Cardiac fibroblast (primary cell): ENCODE measurements at regions not wholly inside any gene's neighbourhood (a gene's known extent, or its start where the extent isn't known, plus 50 kb on each side); places are given as distances from the start of the nearest gene placed in this dataset.
"Not testable (repeated sequence)": the region's sequence is repeated elsewhere in the genome, so short reads cannot be mapped to it uniquely, and the experiment has no call there.

ENCODE experiments used
- DNase-seq, 2 donors: peaks; one replicate each; pipeline versions ENCODE4 v3.0.0 to v3.0.0-alpha.2; 2010; ENCODE audit warnings: low read depth in 2 of 2
- H3K4me3 ChIP-seq, 2 donors: replicated peaks in 1 of 2; 1 replicate in 1 of 2; 2 replicates in 1 of 2; pipeline ENCODE4 v1.5.1; 2011; ENCODE audit warnings: low read depth in 2 of 2, low read length in 2 of 2, mild to moderate bottlenecking in 2 of 2, moderate library complexity in 1 of 2
- CTCF ChIP-seq: IDR thresholded peaks from one replicate; pipeline ENCODE4 v1.5.1; 2011; ENCODE audit warnings: low read depth, mild to moderate bottlenecking, low read length, inconsistent platforms

- TF ChIP-seq CTCF = no peak
- no peak overlapping the region for H3K4me3 ChIP-seq
- no peak for DNase-seq
Observed at GRCh38 chr4:107419052-107419451, 301.0 kb downstream of the PAPSS1 start.

- H3K4me3 ChIP-seq, DNase-seq: not testable (repeated sequence)
Observed at GRCh38 chr4:107415490-107415889, 304.5 kb downstream of the PAPSS1 start.

- not testable (repeated sequence) for DNase-seq, H3K4me3 ChIP-seq
Observed at GRCh38 chr4:107409872-107410271, 310.2 kb downstream of the PAPSS1 start.

DNA sequence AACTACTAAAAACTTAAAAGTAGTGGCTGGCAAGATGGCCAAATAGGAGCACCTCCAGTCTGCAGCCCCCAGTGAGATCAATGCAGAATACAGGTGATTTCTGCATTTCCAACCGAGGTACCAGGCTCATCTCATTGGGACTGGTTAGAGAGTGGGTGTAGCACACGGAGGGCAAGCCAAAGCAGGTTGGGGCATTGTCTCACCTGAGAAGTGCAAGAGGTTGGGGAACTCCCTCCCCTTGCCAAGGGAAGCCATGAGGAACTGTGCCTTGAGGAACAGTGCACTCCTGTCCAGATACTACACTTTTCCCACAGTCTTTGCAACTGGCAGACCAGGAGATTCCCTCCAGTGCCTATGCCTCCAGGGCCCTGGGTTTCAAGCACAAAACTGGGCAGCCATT is 311.1 kb downstream of the PAPSS1 start:
- H3K4me3 ChIP-seq = no peak overlapping the region
- no peak for DNase-seq

GRCh38 chr4:107404591-107405300 is 315.3 kb downstream of the PAPSS1 start:
- DNase-seq = no peak
- H3K4me3 ChIP-seq = no peak overlapping the region
- no peak for TF ChIP-seq CTCF

More for the DNA sequence above, 311.1 kb downstream of the PAPSS1 start:
- no peak for TF ChIP-seq CTCF

DNA sequence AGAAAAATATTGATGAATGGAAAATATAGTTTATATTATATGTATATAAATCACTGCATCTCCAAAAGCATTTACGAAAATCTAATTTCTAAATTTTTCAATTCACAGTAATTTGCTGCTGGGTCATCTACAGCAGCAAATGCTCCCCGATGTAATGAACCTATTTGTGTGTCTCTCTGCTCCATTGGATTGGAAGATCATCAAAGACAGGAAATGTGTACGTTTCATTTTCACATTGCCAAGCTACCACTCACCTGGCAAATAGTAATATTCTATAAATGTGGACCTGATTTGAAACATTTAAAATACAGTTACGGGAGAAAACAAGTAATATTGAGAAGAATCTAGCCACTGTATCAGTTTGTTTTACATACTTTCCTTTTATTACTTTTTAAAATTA is 317.7 kb downstream of the PAPSS1 start:
- no peak overlapping the region for H3K4me3 ChIP-seq
- no peak for TF ChIP-seq CTCF
- DNase-seq = no peak

GRCh38 chr4:107392951-107393350 is 327.1 kb downstream of the PAPSS1 start:
- DNase-seq = peak in 1 of 2 donors; percentile 0
- no peak for TF ChIP-seq CTCF
- no peak overlapping the region for H3K4me3 ChIP-seq

GRCh38 chr4:107392380-107392779 is 327.7 kb downstream of the PAPSS1 start:
- H3K4me3 ChIP-seq = no peak overlapping the region
- DNase-seq = no peak
- TF ChIP-seq CTCF = no peak
